ENCODE measurements at regions not wholly inside any gene's neighbourhood (a gene's known extent, or its start where the extent isn't known, plus 50 kb on each side); places are given as distances from the start of the nearest gene placed in this dataset.

GRCh38 chr9:73595036-73595545 is 443.4 kb downstream of the ANXA1 start:
- H3K9me3 ChIP-seq (ENCODE audit: control insufficient read depth in 1 of 2, insufficient read depth in 1 of 2, low read length in 2 of 2) = peaks cover 0 to 4% of the 10 kb centered on the region in 2 experiments
- Mint-ChIP-seq H3K4me1 (ENCODE audit: low read depth) (no peaks in the 10 kb centered on the region), H3K27ac (no peak overlapping the region), H3K36me3 (ENCODE audit: low read depth) (no peaks in the 10 kb centered on the region), H3K4me3 (no peak overlapping the region), H3K9me3 (no peaks in the 10 kb centered on the region), H3K27me3 (no peaks in the 10 kb centered on the region)
- H3K27me3 ChIP-seq (ENCODE audit: control insufficient read depth in 1 of 2, insufficient read depth in 2 of 2, low read length in 2 of 2) = no peaks in the 10 kb centered on the region
- H3K36me3 ChIP-seq (ENCODE audit: insufficient read depth, low read length) = no peaks in the 10 kb centered on the region
- H3K4me1 ChIP-seq (ENCODE audit: insufficient read depth, low read length) = no peaks in the 10 kb centered on the region
- ChIA-PET POLR2A (no interaction called here), CTCF (no interaction called here)
- H3K27ac ChIP-seq (ENCODE audit: low read depth in 1 of 2, low read length in 2 of 2) = no peak overlapping the region
- H3K4me3 ChIP-seq (ENCODE audit: low read length) = no peak overlapping the region
- no peak for TF ChIP-seq CTCF (IDR thresholded peaks at IDR 0.05)
- ATAC-seq (ENCODE audit: poor library complexity) (no peak), DNase-seq (no peak)
- intact Hi-C loops (cut with DNase I, micrococcal nuclease) = no loop called here

- ChIA-PET CTCF (no interaction called here), POLR2A (no interaction called here)
These were observed 444.7 kb downstream of the ANXA1 start for GRCh38 chr9:73596321-73596720.

GRCh38 chr9:73597039-73597438 is 445.4 kb downstream of the ANXA1 start:
- ChIA-PET CTCF (no interaction called here), POLR2A (no interaction called here)
- Mint-ChIP-seq H3K27me3 (no peaks in the 10 kb centered on the region), H3K4me1 (ENCODE audit: low read depth) (no peaks in the 10 kb centered on the region), H3K9me3 (peaks cover 3% of the 10 kb centered on the region), H3K27ac (no peak overlapping the region), H3K36me3 (ENCODE audit: low read depth) (no peaks in the 10 kb centered on the region), H3K4me3 (no peak overlapping the region)
- DNase-seq (no peak), ATAC-seq (ENCODE audit: poor library complexity) (no peak)
- no peak for TF ChIP-seq CTCF (IDR thresholded peaks at IDR 0.05)
- Histone ChIP-seq H3K36me3 (ENCODE audit: insufficient read depth, low read length) (no peaks in the 10 kb centered on the region), H3K9me3 (ENCODE audit: control insufficient read depth in 1 of 2, insufficient read depth in 1 of 2, low read length in 2 of 2) (peaks cover 0 to 5% of the 10 kb centered on the region in 2 experiments), H3K4me1 (ENCODE audit: insufficient read depth, low read length) (no peaks in the 10 kb centered on the region), H3K27ac (ENCODE audit: low read depth in 1 of 2, low read length in 2 of 2) (no peak overlapping the region), H3K4me3 (ENCODE audit: low read length) (no peak overlapping the region), H3K27me3 (ENCODE audit: control insufficient read depth in 1 of 2, insufficient read depth in 2 of 2, low read length in 2 of 2) (no peaks in the 10 kb centered on the region)
- intact Hi-C loops (cut with DNase I, micrococcal nuclease) = no loop called here

More at GRCh38 chr9:73596321-73596720, 444.7 kb downstream of the ANXA1 start:
- Histone ChIP-seq H3K27ac (ENCODE audit: low read depth in 1 of 2, low read length in 2 of 2) (no peak overlapping the region), H3K9me3 (ENCODE audit: control insufficient read depth in 1 of 2, insufficient read depth in 1 of 2, low read length in 2 of 2) (peaks cover 0 to 5% of the 10 kb centered on the region in 2 experiments), H3K27me3 (ENCODE audit: control insufficient read depth in 1 of 2, insufficient read depth in 2 of 2, low read length in 2 of 2) (no peaks in the 10 kb centered on the region), H3K36me3 (ENCODE audit: insufficient read depth, low read length) (no peaks in the 10 kb centered on the region), H3K4me1 (ENCODE audit: insufficient read depth, low read length) (no peaks in the 10 kb centered on the region), H3K4me3 (ENCODE audit: low read length) (no peak overlapping the region)
- Mint-ChIP-seq H3K9me3 (peaks cover 3% of the 10 kb centered on the region), H3K4me1 (ENCODE audit: low read depth) (no peaks in the 10 kb centered on the region), H3K4me3 (no peak overlapping the region), H3K27me3 (no peaks in the 10 kb centered on the region), H3K27ac (no peak overlapping the region), H3K36me3 (ENCODE audit: low read depth) (no peaks in the 10 kb centered on the region)
- no peak for TF ChIP-seq CTCF (IDR thresholded peaks at IDR 0.05)
- intact Hi-C loops (cut with DNase I, micrococcal nuclease) = no loop called here
- DNase-seq (no peak), ATAC-seq (ENCODE audit: poor library complexity) (no peak)

Data from CD4-positive, alpha-beta T cell (primary cell).